Left lung (tissue), 4 donors: ENCODE measurements at regions not wholly inside any gene's neighbourhood (a gene's known extent, or its start where the extent isn't known, plus 50 kb on each side); places are given as distances from the start of the nearest gene placed in this dataset.

Experiments
- ATAC-seq: fragments of 200-7000 bp; cut with Tn5 transposase; one replicate; pipeline ENCODE4 v1.9.1; 2020; ENCODE audit warnings: moderate library complexity
- DNase-seq, 4 donors: peaks; one replicate each; pipeline ENCODE4 v3.0.0-alpha.2; 2013 to 2020
- H3K27ac ChIP-seq, 2 donors: fragments of 200-600 bp; sonication (generic) in 1 of 2; one replicate each; pipeline versions ENCODE4 v1.5.0 to v1.8.0; 2020 to 2021
- H3K27me3 ChIP-seq, 2 donors: fragments of 200-600 bp; sonication (generic) in 1 of 2; one replicate each; pipeline versions ENCODE4 v1.5.0 to v1.8.0; 2020 to 2021
- H3K36me3 ChIP-seq, 2 donors: fragments of 200-600 bp; sonication (generic) in 1 of 2; one replicate each; pipeline versions ENCODE4 v1.5.0 to v1.8.0; 2020 to 2021
- H3K4me1 ChIP-seq, 2 donors: fragments of 200-600 bp; one replicate each; pipeline ENCODE4 v1.8.0; 2021
- H3K4me3 ChIP-seq, 2 donors: fragments of 200-600 bp; sonication (generic) in 1 of 2; one replicate each; pipeline versions ENCODE4 v1.5.0 to v1.8.0; 2020 to 2021; ENCODE audit warnings: mild to moderate bottlenecking in 1 of 2
- H3K9me3 ChIP-seq, 2 donors: fragments of 200-600 bp; sonication (generic) in 1 of 2; one replicate each; pipeline versions ENCODE4 v1.5.0 to v1.8.0; 2020 to 2021
- intact Hi-C, 2 donors: fragments of 100-400 bp; cut with DNase I; formaldehyde crosslinking; loops; one replicate each; pipeline versions ENCODE4 v1.11.2 to v1.14.2; 2022
- TF ChIP-seq, protein P1 (sequence below), 2 donors: fragments of 200-600 bp; sonication (generic) in 1 of 2; IDR thresholded peaks; one replicate each; pipeline versions ENCODE4 v1.5.0 to v1.8.0; 2021; ENCODE audit warnings: antibody characterized with exemption in 2 of 2
- donor health status: DM: no; HTN: yes; CAD: no.
- donor health status: DM: no; HTN: no; CAD: no.

DNA sequence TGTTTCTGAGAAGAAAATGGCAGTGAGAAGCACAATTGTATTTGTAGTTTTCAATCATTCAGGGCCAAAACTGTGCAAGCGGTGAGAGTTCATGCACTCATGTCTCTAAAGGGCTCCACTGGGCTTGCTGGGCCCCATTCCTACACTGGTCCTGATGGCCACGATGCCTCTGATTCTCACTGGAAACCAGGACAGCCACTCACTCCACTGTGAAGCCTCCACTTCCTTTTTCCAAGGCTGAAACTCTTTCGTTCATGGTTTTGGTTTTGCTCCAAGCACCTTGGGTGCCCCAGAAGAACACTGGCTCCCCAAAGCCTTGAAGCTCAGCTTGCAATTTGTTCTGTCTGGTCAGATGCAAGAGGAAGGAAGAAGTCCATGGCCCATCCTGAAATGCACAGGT, 390.0 kb upstream of the MKI67 start:
- Histone ChIP-seq H3K4me1 (no peaks in the 10 kb centered on the region), H3K27ac (no peak overlapping the region), H3K27me3 (no peaks in the 10 kb centered on the region), H3K36me3 (no peaks in the 10 kb centered on the region), H3K9me3 (no peaks in the 10 kb centered on the region), H3K4me3 (no peak overlapping the region)
- DNase-seq (no peak), ATAC-seq (no peak)
- intact Hi-C loops = no loop called here
- TF ChIP-seq, protein P1, sequence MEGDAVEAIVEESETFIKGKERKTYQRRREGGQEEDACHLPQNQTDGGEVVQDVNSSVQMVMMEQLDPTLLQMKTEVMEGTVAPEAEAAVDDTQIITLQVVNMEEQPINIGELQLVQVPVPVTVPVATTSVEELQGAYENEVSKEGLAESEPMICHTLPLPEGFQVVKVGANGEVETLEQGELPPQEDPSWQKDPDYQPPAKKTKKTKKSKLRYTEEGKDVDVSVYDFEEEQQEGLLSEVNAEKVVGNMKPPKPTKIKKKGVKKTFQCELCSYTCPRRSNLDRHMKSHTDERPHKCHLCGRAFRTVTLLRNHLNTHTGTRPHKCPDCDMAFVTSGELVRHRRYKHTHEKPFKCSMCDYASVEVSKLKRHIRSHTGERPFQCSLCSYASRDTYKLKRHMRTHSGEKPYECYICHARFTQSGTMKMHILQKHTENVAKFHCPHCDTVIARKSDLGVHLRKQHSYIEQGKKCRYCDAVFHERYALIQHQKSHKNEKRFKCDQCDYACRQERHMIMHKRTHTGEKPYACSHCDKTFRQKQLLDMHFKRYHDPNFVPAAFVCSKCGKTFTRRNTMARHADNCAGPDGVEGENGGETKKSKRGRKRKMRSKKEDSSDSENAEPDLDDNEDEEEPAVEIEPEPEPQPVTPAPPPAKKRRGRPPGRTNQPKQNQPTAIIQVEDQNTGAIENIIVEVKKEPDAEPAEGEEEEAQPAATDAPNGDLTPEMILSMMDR (IDR thresholded peaks at IDR 0.05) = no peak

DNA sequence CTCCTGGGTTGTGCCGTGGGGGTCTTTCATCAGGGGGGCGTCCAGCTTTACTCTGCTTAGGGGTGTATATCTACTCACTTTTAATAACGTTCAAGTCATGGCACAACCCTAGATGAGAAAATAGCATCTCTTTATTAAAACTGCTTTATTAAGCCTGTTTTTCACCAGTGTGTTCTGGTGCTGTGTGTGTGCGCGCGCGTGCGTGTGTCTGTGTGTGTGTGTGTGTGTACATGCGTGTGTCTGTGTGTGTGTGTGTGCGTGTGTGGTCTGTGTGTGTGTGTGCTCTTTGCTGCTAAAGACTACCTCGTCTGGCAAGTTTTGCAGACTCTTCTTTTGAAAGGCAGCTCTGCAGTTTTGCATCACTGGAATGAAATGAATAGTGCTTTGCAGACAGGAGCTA, 390.9 kb upstream of the MKI67 start:
- Histone ChIP-seq H3K9me3 (no peaks in the 10 kb centered on the region), H3K4me3 (no peak overlapping the region), H3K36me3 (no peaks in the 10 kb centered on the region), H3K27ac (no peak overlapping the region), H3K4me1 (no peaks in the 10 kb centered on the region), H3K27me3 (peaks cover 0 to 6% of the 10 kb centered on the region in 2 donors)
- DNase-seq (no peak), ATAC-seq (no peak)
- intact Hi-C loops = no loop called here
- TF ChIP-seq, protein P1 (IDR thresholded peaks at IDR 0.05) = no peak

DNA sequence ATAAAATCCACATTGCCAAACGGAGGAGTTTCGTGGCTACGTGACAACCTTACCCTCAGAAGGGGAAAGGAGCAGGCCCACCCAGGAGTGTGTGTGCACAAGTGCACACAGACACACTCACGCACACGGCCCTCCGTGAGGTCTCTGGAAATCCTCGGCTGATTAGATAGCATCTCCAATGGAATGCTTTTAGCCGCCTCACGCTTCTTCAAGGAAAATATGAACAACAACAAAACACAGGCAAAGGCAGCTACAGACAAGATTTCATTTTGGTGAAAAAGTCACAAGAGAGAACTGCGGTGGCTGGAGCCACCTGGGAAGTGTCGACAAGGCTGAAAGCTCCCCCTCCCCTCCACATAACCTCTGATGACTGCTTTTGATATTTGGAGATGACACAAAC, 391.8 kb upstream of the MKI67 start:
- H3K9me3 ChIP-seq = no peaks in the 10 kb centered on the region
- intact Hi-C loops = no loop called here
- no peak overlapping the region for H3K4me3 ChIP-seq
- H3K27me3 ChIP-seq = peaks cover 0 to 12% of the 10 kb centered on the region in 2 donors
- no peaks in the 10 kb centered on the region for H3K4me1 ChIP-seq
- DNase-seq = no peak
- TF ChIP-seq, protein P1 (IDR thresholded peaks at IDR 0.05) = no peak
- ATAC-seq = no peak
- H3K27ac ChIP-seq = no peak overlapping the region
- H3K36me3 ChIP-seq = no peaks in the 10 kb centered on the region

DNA sequence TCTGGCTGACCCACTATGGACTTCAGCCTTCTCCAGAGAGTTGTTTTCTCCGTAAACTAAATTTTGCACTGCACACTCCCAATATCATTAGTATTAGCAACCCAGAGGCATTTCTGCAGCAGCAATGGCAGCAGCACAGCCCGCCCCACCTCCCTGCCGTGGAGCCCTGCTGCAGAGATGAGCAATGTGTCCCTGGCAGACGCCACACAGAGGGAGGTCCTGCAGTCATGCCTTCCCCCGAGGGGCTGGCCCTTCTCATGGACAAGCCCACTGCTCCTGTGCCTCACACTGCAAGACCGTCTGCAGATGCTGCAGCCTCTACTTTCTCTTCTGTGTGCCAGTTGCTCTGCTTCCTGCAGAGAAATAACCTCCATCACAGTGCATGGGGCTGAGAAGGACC, 393.4 kb upstream of the MKI67 start:
- Histone ChIP-seq H3K4me3 (no peak overlapping the region), H3K36me3 (no peaks in the 10 kb centered on the region), H3K27ac (no peak overlapping the region), H3K9me3 (no peaks in the 10 kb centered on the region), H3K4me1 (no peaks in the 10 kb centered on the region), H3K27me3 (peaks cover 0 to 17% of the 10 kb centered on the region in 2 donors)
- intact Hi-C loops = no loop called here
- DNase-seq (no peak), ATAC-seq (no peak)
- TF ChIP-seq, protein P1 (IDR thresholded peaks at IDR 0.05) = no peak

DNA sequence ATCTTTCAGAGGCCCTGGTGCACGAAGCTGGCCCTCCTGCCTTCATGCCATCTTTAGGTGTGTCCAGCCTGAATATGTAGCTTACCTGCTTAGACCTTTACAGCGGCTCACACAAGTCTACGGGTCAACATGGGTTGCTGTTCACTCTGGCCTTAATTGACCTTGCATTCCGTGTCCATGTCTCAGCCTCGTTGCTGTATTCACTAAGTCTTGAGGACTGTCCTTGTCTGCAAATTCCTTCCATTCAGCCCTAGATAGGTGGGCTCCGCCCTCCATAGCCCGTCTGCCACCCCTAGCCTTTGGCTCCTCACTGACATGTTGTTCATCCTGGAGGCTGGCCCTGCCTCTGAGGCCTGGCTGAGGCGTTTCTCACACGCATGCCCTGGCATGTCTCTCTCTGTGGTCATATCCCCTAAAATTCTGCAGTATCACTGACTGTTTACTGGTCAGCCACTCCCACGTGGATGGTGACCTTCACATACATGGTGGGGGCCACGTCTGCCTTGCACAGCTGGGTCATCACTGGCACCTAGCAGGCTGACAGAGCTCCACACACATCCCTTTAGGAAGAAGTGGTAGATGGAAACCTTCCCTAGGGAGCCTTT, 394.1 kb upstream of the MKI67 start:
- Histone ChIP-seq H3K27me3 (peaks cover 0 to 21% of the 10 kb centered on the region in 2 donors), H3K9me3 (no peaks in the 10 kb centered on the region), H3K4me3 (no peak overlapping the region), H3K4me1 (no peaks in the 10 kb centered on the region), H3K36me3 (no peaks in the 10 kb centered on the region), H3K27ac (no peak overlapping the region)
- TF ChIP-seq, protein P1 (IDR thresholded peaks at IDR 0.05) = no peak
- intact Hi-C loops = no loop called here
- no peak for ATAC-seq
- no peak for DNase-seq
